GM12865 (cell line): ENCODE measurements at regions not wholly inside any gene's neighbourhood (a gene's known extent, or its start where the extent isn't known, plus 50 kb on each side); places are given as distances from the start of the nearest gene placed in this dataset.

Experiments used
- DNase-seq: peaks from one replicate; pipeline ENCODE4 v3.0.0; 2010; ENCODE audit warnings: low read depth
- H3K4me3 ChIP-seq: 2 replicates; pipeline ENCODE4 v1.5.1; 2011; ENCODE audit warnings: mild to moderate bottlenecking, low read depth, low read length, control low read depth
- CTCF ChIP-seq: IDR thresholded peaks from 2 replicates; pipeline ENCODE4 v1.5.1; 2011; ENCODE audit warnings: low read length, control low read depth, low read depth, inconsistent platforms; ENCODE audit not compliant: insufficient read depth; ENCODE audit errors: missing control alignments

- DNase-seq: no peak
- H3K4me3 ChIP-seq: no peak overlapping the region
- no peak for TF ChIP-seq CTCF
These were observed 859.0 kb upstream of the LRRTM1 start for GRCh38 chr2:81163583-81163982.

- no peak for DNase-seq
These were observed 854.0 kb upstream of the LRRTM1 start for GRCh38 chr2:81158505-81158904.

GRCh38 chr2:81148323-81148722 is 843.8 kb upstream of the LRRTM1 start:
- no peak overlapping the region for H3K4me3 ChIP-seq
- no peak for TF ChIP-seq CTCF
- DNase-seq: no peak

More at GRCh38 chr2:81158505-81158904, 854.0 kb upstream of the LRRTM1 start:
- TF ChIP-seq CTCF: no peak
- H3K4me3 ChIP-seq: no peak overlapping the region

GRCh38 chr2:81136296-81136695 is 831.7 kb upstream of the LRRTM1 start:
- no peak for TF ChIP-seq CTCF
- H3K4me3 ChIP-seq: no peak overlapping the region

GRCh38 chr2:81097361-81097760 is 792.8 kb upstream of the LRRTM1 start:
- no peak for DNase-seq
- TF ChIP-seq CTCF: no peak
- no peak overlapping the region for H3K4me3 ChIP-seq

More at GRCh38 chr2:81136296-81136695, 831.7 kb upstream of the LRRTM1 start:
- no peak for DNase-seq

- DNase-seq: no peak
- H3K4me3 ChIP-seq: no peak overlapping the region
- no peak for TF ChIP-seq CTCF
These were observed 788.5 kb upstream of the LRRTM1 start for GRCh38 chr2:81093031-81093430.

GRCh38 chr2:81087646-81088045 is 783.1 kb upstream of the LRRTM1 start:
- no peak overlapping the region for H3K4me3 ChIP-seq

More at GRCh38 chr2:81087646-81088045, 783.1 kb upstream of the LRRTM1 start:
- no peak for TF ChIP-seq CTCF
- DNase-seq: no peak
